B cell (primary cell): ENCODE measurements at regions not wholly inside any gene's neighbourhood (a gene's known extent, or its start where the extent isn't known, plus 50 kb on each side); places are given as distances from the start of the nearest gene placed in this dataset.

Source experiments
- ATAC-seq: fragments of 200-7000 bp; cut with Tn5 transposase; one replicate; pipeline ENCODE4 v1.10.0; 2021; ENCODE audit warnings: low read depth, mild to moderate bottlenecking, moderate number of reproducible peaks, moderate library complexity
- CTCF ChIA-PET: fragments of 350-600 bp; sonication (Branson Sonifier 250); formaldehyde crosslinking; loops from one replicate; lab custom pipeline; 2021; ENCODE audit warnings: antibody characterized with exemption, inconsistent platforms; lab: Charles Lee
- POLR2A ChIA-PET: fragments of 350-600 bp; sonication (Branson Sonifier 250); formaldehyde crosslinking; loops from one replicate; lab custom pipeline; 2021; ENCODE audit warnings: antibody characterized with exemption; lab: Charles Lee
- DNase-seq: peaks from one replicate; pipeline ENCODE4 v3.0.0; 2013
- H2AFZ ChIP-seq: 2 replicates; pipeline ENCODE4 v1.6.1; 2012; ENCODE audit warnings: mild to moderate bottlenecking, low read depth, low read length; ENCODE audit not compliant: insufficient read depth, poor library complexity, severe bottlenecking
- H3K27ac ChIP-seq, 2 donors: 1 replicate in 1 of 2; 2 replicates in 1 of 2; pipeline ENCODE4 v1.5.1; 2012 to 2013; ENCODE audit warnings: low read length in 2 of 2, mild to moderate bottlenecking in 2 of 2, moderate library complexity in 1 of 2
- H3K27me3 ChIP-seq, 4 experiments: fragments of 200-600 bp in 1 of 4; sonication (generic) in 1 of 4; replicated peaks in 1 of 4; 1 replicate in 2 of 4; 2 replicates in 2 of 4; pipeline versions ENCODE4 v1.6.1 to v1.7.0; 2013 to 2016; ENCODE audit warnings: low read length in 3 of 4, mild to moderate bottlenecking in 2 of 4, mixed read lengths in 1 of 4, moderate library complexity in 1 of 4; ENCODE audit not compliant: insufficient read depth in 4 of 4, control insufficient read depth in 3 of 4; ENCODE audit errors: control extremely low read depth in 1 of 4
- H3K36me3 ChIP-seq, 2 experiments: replicated peaks in 1 of 2; 1 replicate in 1 of 2; 2 replicates in 1 of 2; pipeline versions ENCODE4 v1.6.1 to v1.7.1; 2013; ENCODE audit warnings: low read length in 1 of 2; ENCODE audit not compliant: insufficient read depth in 2 of 2, control insufficient read depth in 1 of 2; ENCODE audit errors: control extremely low read depth in 1 of 2, extremely low read depth in 1 of 2
- H3K4me1 ChIP-seq, 2 donors: fragments of 200-600 bp in 1 of 2; sonication (generic) in 1 of 2; 1 replicate in 1 of 2; 2 replicates in 1 of 2; pipeline versions ENCODE4 v1.5.1 to v1.6.1; 2013 to 2017; ENCODE audit warnings: low read length in 2 of 2; ENCODE audit not compliant: control insufficient read depth in 2 of 2, insufficient read depth in 2 of 2
- H3K4me2 ChIP-seq: replicated peaks from 2 replicates; pipeline ENCODE3; 2012; ENCODE audit warnings: mild to moderate bottlenecking, low read depth, low read length; ENCODE audit not compliant: poor library complexity, severe bottlenecking
- H3K4me3 ChIP-seq, 5 experiments: fragments of 200-600 bp in 1 of 5; sonication (generic) in 1 of 5; 1 replicate in 3 of 5; 2 replicates in 2 of 5; pipeline versions ENCODE4 v1.5.1 to v1.7.0; 2011 to 2016; ENCODE audit warnings: low read length in 4 of 5, mild to moderate bottlenecking in 4 of 5, low read depth in 2 of 5, control low read depth in 1 of 5, moderate library complexity in 1 of 5; ENCODE audit not compliant: insufficient read depth in 1 of 5; ENCODE audit errors: control extremely low read depth in 1 of 5, extremely low read depth in 1 of 5
- H3K79me2 ChIP-seq: fragments of 200-600 bp; sonication (generic); one replicate; pipeline ENCODE4 v1.6.0; 2016; ENCODE audit warnings: low read length; ENCODE audit not compliant: control insufficient read depth, insufficient read depth
- H3K9ac ChIP-seq: fragments of 200-600 bp; sonication (generic); 2 replicates; pipeline ENCODE4 v1.6.1; 2017; ENCODE audit warnings: mild to moderate bottlenecking, low read length, moderate library complexity
- H3K9me3 ChIP-seq, 3 donors: one replicate each; pipeline versions ENCODE4 v1.6.1 to v1.7.1; 2013; ENCODE audit warnings: low read length in 2 of 3; ENCODE audit not compliant: control insufficient read depth in 2 of 3, insufficient read depth in 1 of 3; ENCODE audit errors: control extremely low read depth in 1 of 3
- H4K20me1 ChIP-seq: 2 replicates; pipeline ENCODE4 v1.6.0; 2012; ENCODE audit warnings: mild to moderate bottlenecking, low read length; ENCODE audit not compliant: insufficient read depth, control insufficient read depth, poor library complexity, severe bottlenecking
- H3K27ac Mint-ChIP-seq: one replicate; pipeline ENCODE4 v1.8.0; 2021; ENCODE audit warnings: mixed read lengths
- H3K27me3 Mint-ChIP-seq: one replicate; pipeline ENCODE4 v1.8.0; 2021; ENCODE audit warnings: mixed read lengths
- H3K4me1 Mint-ChIP-seq: one replicate; pipeline ENCODE4 v1.8.0; 2021; ENCODE audit warnings: mixed read lengths
- H3K4me3 Mint-ChIP-seq: one replicate; pipeline ENCODE4 v1.8.0; 2021; ENCODE audit warnings: mixed read lengths
- H3K9me3 Mint-ChIP-seq: one replicate; pipeline ENCODE4 v1.8.0; 2022; ENCODE audit warnings: mixed read lengths; ENCODE audit not compliant: insufficient read depth
- EZH2 ChIP-seq: IDR thresholded peaks from 2 replicates; pipeline ENCODE4 v1.6.1; 2012; ENCODE audit warnings: borderline replicate concordance, low read depth, mild to moderate bottlenecking, moderate library complexity, low read length; ENCODE audit not compliant: insufficient read depth, poor library complexity, severe bottlenecking
- WGBS: methylation state at CpG from one replicate; pipeline ENCODE4 v1.1.5; 2013; ENCODE audit warnings: missing lambda C conversion rate; ENCODE audit not compliant: insufficient coverage; 5-methylcytosine and 5-hydroxymethylcytosine counted together
- intact Hi-C: fragments of 100-400 bp; cut with micrococcal nuclease; formaldehyde crosslinking; loops from one replicate; pipeline ENCODE4 v1.10.0; 2022
- TF ChIP-seq, protein P1 (sequence below): fragments of 200-600 bp; IDR thresholded peaks from one replicate; pipeline ENCODE4 v1.8.0; 2022; ENCODE audit warnings: antibody characterized with exemption, mild to moderate bottlenecking

DNA sequence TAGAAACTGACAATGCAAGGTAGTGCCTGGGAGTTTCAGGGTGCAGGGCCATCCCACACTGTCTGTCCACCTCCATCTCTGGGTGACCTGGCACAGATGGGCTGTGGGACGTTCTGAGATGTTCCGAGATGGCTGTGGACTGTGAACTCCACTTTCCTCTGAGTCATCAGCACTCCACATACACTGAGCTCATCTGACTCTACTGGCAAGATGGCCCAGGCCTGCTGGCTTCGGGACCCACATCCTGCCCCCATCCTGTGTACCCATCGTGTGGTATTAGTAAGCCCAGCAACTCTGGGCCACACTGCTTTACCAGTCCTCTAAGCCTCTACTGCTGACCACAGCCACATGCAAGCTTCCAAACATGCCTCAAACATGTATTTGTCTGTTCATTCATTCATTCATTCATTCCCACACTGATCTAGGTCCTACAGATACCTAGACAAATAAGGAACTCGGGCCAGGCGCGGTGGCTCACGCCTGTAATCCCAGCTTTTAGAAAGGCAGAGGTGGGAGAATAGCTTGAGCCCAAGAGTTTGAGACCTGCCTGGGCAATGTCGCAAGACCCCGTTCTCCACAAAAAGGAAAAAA is 124.8 kb upstream of the CXCR4 start:
- H3K9me3 Mint-ChIP-seq, result no peaks in the 10 kb centered on the region
- H3K27me3 ChIP-seq, result no peaks in the 10 kb centered on the region
- H3K4me1 ChIP-seq, result peaks cover 58 to 82% of the 10 kb centered on the region in 2 donors
- CTCF ChIA-PET, result interaction anchor here (1.0 to 8.7 kb wide), 7 partner anchors 12 to 138 kb away, joined by 3 to 169 read pairs (median 5); no protein-coding TSS in a partner anchor
- H3K9me3 ChIP-seq, result peaks cover 0 to 7% (median 0%) of the 10 kb centered on the region in 3 donors
- H3K4me1 Mint-ChIP-seq, result peaks cover 77% of the 10 kb centered on the region
- H3K27ac Mint-ChIP-seq, result peak overlapping the region; percentile 78
- 34% methylated on average over 4 of the region's 10 CpGs for WGBS
- TF ChIP-seq, protein P1, sequence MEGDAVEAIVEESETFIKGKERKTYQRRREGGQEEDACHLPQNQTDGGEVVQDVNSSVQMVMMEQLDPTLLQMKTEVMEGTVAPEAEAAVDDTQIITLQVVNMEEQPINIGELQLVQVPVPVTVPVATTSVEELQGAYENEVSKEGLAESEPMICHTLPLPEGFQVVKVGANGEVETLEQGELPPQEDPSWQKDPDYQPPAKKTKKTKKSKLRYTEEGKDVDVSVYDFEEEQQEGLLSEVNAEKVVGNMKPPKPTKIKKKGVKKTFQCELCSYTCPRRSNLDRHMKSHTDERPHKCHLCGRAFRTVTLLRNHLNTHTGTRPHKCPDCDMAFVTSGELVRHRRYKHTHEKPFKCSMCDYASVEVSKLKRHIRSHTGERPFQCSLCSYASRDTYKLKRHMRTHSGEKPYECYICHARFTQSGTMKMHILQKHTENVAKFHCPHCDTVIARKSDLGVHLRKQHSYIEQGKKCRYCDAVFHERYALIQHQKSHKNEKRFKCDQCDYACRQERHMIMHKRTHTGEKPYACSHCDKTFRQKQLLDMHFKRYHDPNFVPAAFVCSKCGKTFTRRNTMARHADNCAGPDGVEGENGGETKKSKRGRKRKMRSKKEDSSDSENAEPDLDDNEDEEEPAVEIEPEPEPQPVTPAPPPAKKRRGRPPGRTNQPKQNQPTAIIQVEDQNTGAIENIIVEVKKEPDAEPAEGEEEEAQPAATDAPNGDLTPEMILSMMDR, result no peak
- no peak for TF ChIP-seq EZH2
- no peak overlapping the region for H3K4me3 ChIP-seq
- ATAC-seq, result no peak
- H3K4me2 ChIP-seq, result no peak overlapping the region
- intact Hi-C loops, result no loop called here
- no peak overlapping the region for H3K27ac ChIP-seq
- no peak overlapping the region for H3K9ac ChIP-seq
- no peaks in the 10 kb centered on the region for H3K27me3 Mint-ChIP-seq
- H2AFZ ChIP-seq, result no peak overlapping the region
- POLR2A ChIA-PET, result interaction anchor here (0.6 to 13.4 kb wide), 8 partner anchors 13 to 294 kb away, joined by 3 to 224 read pairs (median 3); partner anchors contain the start of gene CXCR4
- no peaks in the 10 kb centered on the region for H3K79me2 ChIP-seq
- no peaks in the 10 kb centered on the region for H3K36me3 ChIP-seq
- DNase-seq, result no peak
- no peaks in the 10 kb centered on the region for H4K20me1 ChIP-seq
- H3K4me3 Mint-ChIP-seq, result peak overlapping the region; percentile 20

DNA sequence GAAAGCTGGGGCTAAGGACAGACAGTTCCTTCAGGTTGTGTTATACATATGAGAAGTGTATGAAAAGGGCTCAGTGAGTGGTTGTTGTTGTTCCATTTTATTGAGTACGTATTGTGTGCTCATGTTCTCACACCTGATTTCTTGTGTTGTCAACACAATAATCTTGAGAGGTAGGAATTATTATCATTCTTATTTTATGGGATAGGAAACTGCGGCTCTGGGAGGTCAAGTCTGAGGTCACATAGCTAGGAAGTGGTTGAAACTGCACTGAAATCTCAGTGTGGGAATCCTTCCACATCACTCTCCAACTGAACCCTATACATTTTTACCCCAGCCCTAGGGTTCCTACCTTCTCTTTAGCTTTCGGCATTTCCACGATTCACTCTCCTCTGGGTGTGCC is 124.2 kb upstream of the CXCR4 start:
- Histone ChIP-seq H3K4me2 (no peak overlapping the region), H3K4me1 (peaks cover 65 to 89% of the 10 kb centered on the region in 2 donors), H3K79me2 (no peaks in the 10 kb centered on the region), H3K9ac (no peak overlapping the region), H4K20me1 (no peaks in the 10 kb centered on the region), H3K9me3 (peaks cover 0 to 7% (median 0%) of the 10 kb centered on the region in 3 donors), H3K4me3 (no peak overlapping the region), H3K36me3 (no peaks in the 10 kb centered on the region), H2AFZ (no peak overlapping the region), H3K27ac (peak overlapping the region in 1 of 2 donors; percentile 98), H3K27me3 (no peaks in the 10 kb centered on the region)
- Mint-ChIP-seq H3K27ac (peak overlapping the region; percentile 78), H3K27me3 (no peaks in the 10 kb centered on the region), H3K4me1 (peaks cover 81% of the 10 kb centered on the region), H3K4me3 (peak overlapping the region; percentile 4), H3K9me3 (no peaks in the 10 kb centered on the region)
- DNase-seq, result no peak
- POLR2A ChIA-PET, result interaction anchor here (0.6 to 13.4 kb wide), 6 partner anchors 14 to 293 kb away, joined by 3 to 224 read pairs (median 4); partner anchors contain the start of gene CXCR4
- WGBS, result 100% methylated on average over 2 of the region's 4 CpGs
- intact Hi-C loops, result no loop called here
- ATAC-seq, result no peak
- TF ChIP-seq, protein P1, result no peak
- no peak for TF ChIP-seq EZH2
- CTCF ChIA-PET, result interaction anchor here (1.0 to 8.7 kb wide), 6 partner anchors 12 to 139 kb away, joined by 3 to 169 read pairs (median 12); no protein-coding TSS in a partner anchor
